H9 (cell line): ENCODE measurements at regions not wholly inside any gene's neighbourhood (a gene's known extent, or its start where the extent isn't known, plus 50 kb on each side); places are given as distances from the start of the nearest gene placed in this dataset.

Experiments used
- DNase-seq: peaks from one replicate; pipeline ENCODE4 v3.0.0-alpha.2; 2017
- H2AFZ ChIP-seq: one replicate; pipeline ENCODE4 v1.6.1; 2013; ENCODE audit warnings: mild to moderate bottlenecking, low read length, control low read depth, moderate library complexity
- H2AK5ac ChIP-seq: 2 replicates; pipeline ENCODE4 v1.6.1; 2013; ENCODE audit warnings: low read length, control low read depth, mixed read lengths; ENCODE audit not compliant: insufficient read length
- H2BK120ac ChIP-seq: one replicate; pipeline ENCODE4 v1.6.1; 2013; ENCODE audit warnings: low read depth, mild to moderate bottlenecking, low read length, control low read depth, inconsistent platforms; ENCODE audit not compliant: poor library complexity, severe bottlenecking
- H2BK12ac ChIP-seq: 2 replicates; pipeline ENCODE4 v1.6.1; 2013; ENCODE audit warnings: low read length, control low read depth, mixed read lengths, low read depth; ENCODE audit not compliant: insufficient read length
- H2BK15ac ChIP-seq: 2 replicates; pipeline ENCODE4 v1.6.1; 2013; ENCODE audit warnings: low read depth, low read length, control low read depth
- H2BK20ac ChIP-seq: one replicate; pipeline ENCODE4 v1.6.1; 2013; ENCODE audit warnings: low read depth, mild to moderate bottlenecking, low read length, control low read depth, inconsistent platforms; ENCODE audit not compliant: poor library complexity, severe bottlenecking
- H2BK5ac ChIP-seq: 2 replicates; pipeline ENCODE4 v1.6.1; 2013; ENCODE audit warnings: low read length, control low read depth, mixed read lengths; ENCODE audit not compliant: insufficient read length
- H3K14ac ChIP-seq: 2 replicates; pipeline ENCODE4 v1.6.1; 2013; ENCODE audit warnings: low read length, control low read depth; ENCODE audit not compliant: insufficient read depth
- H3K18ac ChIP-seq: 2 replicates; pipeline ENCODE4 v1.6.1; 2013; ENCODE audit warnings: low read depth, mild to moderate bottlenecking, mixed read lengths, low read length, control low read depth; ENCODE audit not compliant: insufficient read length
- H3K23ac ChIP-seq: 2 replicates; pipeline ENCODE4 v1.6.1; 2013; ENCODE audit warnings: low read length, control low read depth, mixed read lengths, low read depth; ENCODE audit not compliant: insufficient read length
- H3K23me2 ChIP-seq: 2 replicates; pipeline ENCODE4 v1.6.1; 2013; ENCODE audit warnings: low read depth, mild to moderate bottlenecking, mixed read lengths, low read length, control low read depth; ENCODE audit not compliant: insufficient read length, poor library complexity, severe bottlenecking
- H3K27ac ChIP-seq: 2 replicates; pipeline ENCODE4 v1.5.1; 2013; ENCODE audit warnings: low read length, control low read depth, mixed read lengths, low read depth; ENCODE audit not compliant: insufficient read length
- H3K27me3 ChIP-seq: 2 replicates; pipeline ENCODE4 v1.6.1; 2013; ENCODE audit warnings: low read length, control low read depth, inconsistent platforms; ENCODE audit not compliant: insufficient read depth
- H3K4ac ChIP-seq: 2 replicates; pipeline ENCODE4 v1.6.1; 2013; ENCODE audit warnings: low read depth, mild to moderate bottlenecking, control low read depth, inconsistent platforms, low read length, moderate library complexity
- H3K4me1 ChIP-seq: 2 replicates; pipeline ENCODE4 v1.6.1; 2013; ENCODE audit warnings: low read length, control low read depth, inconsistent platforms; ENCODE audit not compliant: insufficient read depth
- H3K4me2 ChIP-seq: 2 replicates; pipeline ENCODE4 v1.6.1; 2013; ENCODE audit warnings: low read length, control low read depth, mixed read lengths; ENCODE audit not compliant: insufficient read length, insufficient read depth
- H3K56ac ChIP-seq: 2 replicates; pipeline ENCODE4 v1.6.1; 2013; ENCODE audit warnings: low read depth, mild to moderate bottlenecking, mixed read lengths, low read length, control low read depth; ENCODE audit not compliant: insufficient read length
- H3K79me1 ChIP-seq: 2 replicates; pipeline ENCODE4 v1.6.1; 2013; ENCODE audit warnings: low read depth, mild to moderate bottlenecking, moderate library complexity, low read length, control low read depth, inconsistent platforms; ENCODE audit not compliant: insufficient read depth, poor library complexity, severe bottlenecking
- H3K79me2 ChIP-seq: 2 replicates; pipeline ENCODE4 v1.6.1; 2013; ENCODE audit warnings: low read length, control low read depth, inconsistent platforms; ENCODE audit not compliant: insufficient read depth
- H3K9ac ChIP-seq: 2 replicates; pipeline ENCODE4 v1.6.1; 2013; ENCODE audit warnings: low read length, control low read depth, mixed read lengths; ENCODE audit not compliant: insufficient read length; ENCODE audit errors: extremely low read depth
- H3K9me3 ChIP-seq: one replicate; pipeline ENCODE4 v1.6.1; 2013; ENCODE audit warnings: low read depth, low read length, inconsistent platforms; ENCODE audit not compliant: control insufficient read depth
- H3T11ph ChIP-seq: one replicate; pipeline ENCODE4 v1.6.1; 2013; ENCODE audit warnings: mild to moderate bottlenecking, low read length, control low read depth, inconsistent platforms
- H4K20me1 ChIP-seq: one replicate; pipeline ENCODE4 v1.6.1; 2013; ENCODE audit not compliant: control insufficient read depth, insufficient read length, insufficient read depth
- H4K5ac ChIP-seq: 2 replicates; pipeline ENCODE4 v1.6.1; 2013; ENCODE audit warnings: low read depth, mild to moderate bottlenecking, mixed read lengths, low read length, control low read depth; ENCODE audit not compliant: insufficient read length
- H4K8ac ChIP-seq: replicated peaks from 2 replicates; pipeline ENCODE4 v1.6.1; 2013; ENCODE audit warnings: low read length, control low read depth, mixed read lengths, low read depth; ENCODE audit not compliant: insufficient read length
- H4K91ac ChIP-seq: 2 replicates; pipeline ENCODE4 v1.6.1; 2013; ENCODE audit warnings: low read depth, mild to moderate bottlenecking, moderate library complexity, mixed read lengths, low read length, control low read depth; ENCODE audit not compliant: insufficient read length
- H3K27ac Mint-ChIP-seq, 3 experiments: 2 replicates in 2 of 3; 3 replicates in 1 of 3; pipeline ENCODE4 v1.8.0; 2020 to 2021; ENCODE audit warnings: mixed read lengths in 3 of 3, mild to moderate bottlenecking in 1 of 3, moderate library complexity in 1 of 3
- H3K27me3 Mint-ChIP-seq: 2 replicates; pipeline ENCODE4 v1.8.0; 2021; ENCODE audit warnings: low read depth, mild to moderate bottlenecking, moderate library complexity, mixed read lengths
- H3K36me3 Mint-ChIP-seq, 3 experiments: 2 replicates in 2 of 3; 3 replicates in 1 of 3; pipeline ENCODE4 v1.8.0; 2020 to 2021; ENCODE audit warnings: low read depth in 3 of 3, mixed read lengths in 3 of 3; ENCODE audit not compliant: insufficient read depth in 1 of 3
- H3K4me1 Mint-ChIP-seq, 2 experiments: 2 replicates each; pipeline ENCODE4 v1.8.0; 2020; ENCODE audit warnings: mixed read lengths in 2 of 2
- H3K4me3 Mint-ChIP-seq, 2 experiments: 2 replicates in 1 of 2; 3 replicates in 1 of 2; pipeline ENCODE4 v1.8.0; 2020 to 2021; ENCODE audit warnings: mild to moderate bottlenecking in 2 of 2, mixed read lengths in 2 of 2, moderate library complexity in 1 of 2
- H3K9me3 Mint-ChIP-seq, 2 experiments: 2 replicates in 1 of 2; 3 replicates in 1 of 2; pipeline ENCODE4 v1.8.0; 2020; ENCODE audit warnings: mild to moderate bottlenecking in 2 of 2, mixed read lengths in 2 of 2, moderate library complexity in 1 of 2
- CTCF ChIP-seq: fragments of 200-600 bp; sonication (generic); conservative IDR thresholded peaks from 3 replicates; pipeline ENCODE4 v1.8.0; 2021; ENCODE audit warnings: antibody characterized with exemption, mild to moderate bottlenecking
- WGBS: extraction: QIAGEN DNeasy Blood & Tissue Kit; methylation state at CpG from one replicate; pipeline ENCODE4 v1.1.7; 2013; ENCODE audit warnings: missing lambda C conversion rate, low lambda C conversion rate, mixed read lengths; ENCODE audit not compliant: insufficient read length; ENCODE audit errors: extremely low coverage; 5-methylcytosine and 5-hydroxymethylcytosine counted together

GRCh38 chr13:82614086-82614485, 1268.2 kb downstream of the SLITRK1 start:
- no peak overlapping the region for H2AK5ac ChIP-seq
- no peak overlapping the region for H2AFZ ChIP-seq
- no peak overlapping the region for H3K27ac ChIP-seq
- Mint-ChIP-seq H3K4me1 (peaks cover 3% of the 10 kb centered on the region in 2 experiments), H3K36me3 (no peaks in the 10 kb centered on the region), H3K9me3 (peaks cover 0 to 2% of the 10 kb centered on the region in 2 experiments; a peak in 1 of 5 replicates), H3K27ac (no peak overlapping the region), H3K27me3 (no peaks in the 10 kb centered on the region; the same call in 1 of the 2 replicates), H3K4me3 (no peak overlapping the region)
- no peak overlapping the region for H2BK120ac ChIP-seq
- no peak overlapping the region for H3K18ac ChIP-seq
- no peaks in the 10 kb centered on the region; the same call in 1 of the 2 replicates for H3K4me1 ChIP-seq
- H2BK20ac ChIP-seq, result no peak overlapping the region
- no peaks in the 10 kb centered on the region for H4K20me1 ChIP-seq
- no peak overlapping the region for H2BK5ac ChIP-seq
- H3K56ac ChIP-seq, result no peak overlapping the region
- H3K27me3 ChIP-seq, result no peaks in the 10 kb centered on the region
- no peak overlapping the region for H3K23ac ChIP-seq
- no CpG with 5 or more reads among the region's 2 CpGs for WGBS
- H3K23me2 ChIP-seq, result no peaks in the 10 kb centered on the region
- H4K91ac ChIP-seq, result no peak overlapping the region
- no peak for DNase-seq
- no peaks in the 10 kb centered on the region for H3K9me3 ChIP-seq
- no peaks in the 10 kb centered on the region for H3K79me1 ChIP-seq
- H4K8ac ChIP-seq, result no peak overlapping the region
- no peak overlapping the region for H3K4me2 ChIP-seq
- H3K79me2 ChIP-seq, result no peaks in the 10 kb centered on the region
- no peak overlapping the region for H3T11ph ChIP-seq
- H2BK15ac ChIP-seq, result no peak overlapping the region
- TF ChIP-seq CTCF, result no peak
- no peak overlapping the region for H3K4ac ChIP-seq
- no peak overlapping the region for H3K9ac ChIP-seq
- no peak overlapping the region for H4K5ac ChIP-seq
- no peak overlapping the region for H2BK12ac ChIP-seq
- no peak overlapping the region for H3K14ac ChIP-seq
